Effector memory CD8-positive, alpha-beta T cell (primary cell): ENCODE measurements at regions not wholly inside any gene's neighbourhood (a gene's known extent, or its start where the extent isn't known, plus 50 kb on each side); places are given as distances from the start of the nearest gene placed in this dataset.
"Not testable (repeated sequence)": the region's sequence is repeated elsewhere in the genome, so short reads cannot be mapped to it uniquely, and the experiment has no call there.

Source experiments
- ATAC-seq: fragments of 150-1000 bp; cut with Tn5 transposase; replicated peaks from 2 replicates; pipeline ENCODE4 v1.10.0; 2021; ENCODE audit warnings: mild to moderate bottlenecking, moderate library complexity
- DNase-seq, 3 experiments: peaks; one replicate each; pipeline ENCODE4 v3.0.0; 2021
- H3K27ac Mint-ChIP-seq, 2 donors: one replicate each; pipeline ENCODE4 v1.8.0; 2022; ENCODE audit warnings: mild to moderate bottlenecking in 2 of 2, mixed read lengths in 2 of 2, moderate library complexity in 2 of 2
- H3K27me3 Mint-ChIP-seq, 2 donors: one replicate each; pipeline ENCODE4 v1.8.0; 2022; ENCODE audit warnings: mixed read lengths in 2 of 2
- H3K36me3 Mint-ChIP-seq: one replicate; pipeline ENCODE4 v1.8.0; 2022; ENCODE audit warnings: mild to moderate bottlenecking, moderate library complexity, mixed read lengths; ENCODE audit not compliant: insufficient read depth
- H3K4me1 Mint-ChIP-seq, 2 donors: one replicate each; pipeline ENCODE4 v1.8.0; 2022; ENCODE audit warnings: low read depth in 2 of 2, mixed read lengths in 2 of 2
- H3K4me3 Mint-ChIP-seq, 2 donors: one replicate each; pipeline ENCODE4 v1.8.0; 2022; ENCODE audit warnings: mild to moderate bottlenecking in 2 of 2, mixed read lengths in 2 of 2, moderate library complexity in 2 of 2
- H3K9me3 Mint-ChIP-seq, 2 donors: one replicate each; pipeline ENCODE4 v1.8.0; 2022; ENCODE audit warnings: mixed read lengths in 2 of 2

- DNase-seq (no peak), ATAC-seq (no peak)
- H3K27me3 Mint-ChIP-seq = no peaks in the 10 kb centered on the region
- H3K36me3 Mint-ChIP-seq = no peaks in the 10 kb centered on the region
- H3K9me3 Mint-ChIP-seq = peaks cover 0 to 3% of the 10 kb centered on the region in 2 donors
- H3K4me1 Mint-ChIP-seq = no peaks in the 10 kb centered on the region
- H3K27ac Mint-ChIP-seq = no peak overlapping the region
- H3K4me3 Mint-ChIP-seq = no peak overlapping the region
Observed at GRCh38 chr2:83943265-83943664, 515.8 kb downstream of the SUCLG1 start.

- DNase-seq (no peak), ATAC-seq (no peak)
- peaks cover 0 to 6% of the 10 kb centered on the region in 2 donors for H3K9me3 Mint-ChIP-seq
- no peaks in the 10 kb centered on the region for H3K27me3 Mint-ChIP-seq
- no peak overlapping the region for H3K4me3 Mint-ChIP-seq
- no peaks in the 10 kb centered on the region for H3K4me1 Mint-ChIP-seq
- H3K27ac Mint-ChIP-seq = no peak overlapping the region
- no peaks in the 10 kb centered on the region for H3K36me3 Mint-ChIP-seq
Observed at GRCh38 chr2:83941886-83942285, 517.2 kb downstream of the SUCLG1 start.

GRCh38 chr2:83933749-83934148 lies 525.3 kb downstream of the SUCLG1 start:
- Mint-ChIP-seq H3K4me3 (no peak overlapping the region), H3K27ac (no peak overlapping the region), H3K9me3 (peaks cover 8 to 10% of the 10 kb centered on the region in 2 donors), H3K36me3 (no peaks in the 10 kb centered on the region), H3K27me3 (no peaks in the 10 kb centered on the region), H3K4me1 (no peaks in the 10 kb centered on the region)
- no peak for DNase-seq
- ATAC-seq = no peak

GRCh38 chr2:83923531-83923930 lies 535.5 kb downstream of the SUCLG1 start:
- Mint-ChIP-seq H3K4me1 (no peaks in the 10 kb centered on the region), H3K36me3 (no peaks in the 10 kb centered on the region), H3K9me3 (peaks cover 0 to 1% of the 10 kb centered on the region in 2 donors), H3K27ac (no peak overlapping the region), H3K4me3 (no peak overlapping the region), H3K27me3 (no peaks in the 10 kb centered on the region)
- no peak for DNase-seq
- ATAC-seq = no peak

GRCh38 chr2:83916559-83916958 lies 542.5 kb downstream of the SUCLG1 start:
- ATAC-seq = no peak

GRCh38 chr2:83915381-83915780 lies 543.7 kb downstream of the SUCLG1 start:
- Mint-ChIP-seq H3K27ac (no peak overlapping the region), H3K27me3 (no peaks in the 10 kb centered on the region), H3K4me3 (no peak overlapping the region), H3K4me1 (no peaks in the 10 kb centered on the region), H3K9me3 (peaks cover 3 to 9% of the 10 kb centered on the region in 2 donors), H3K36me3 (no peaks in the 10 kb centered on the region)
- ATAC-seq = no peak
- no peak for DNase-seq

More at GRCh38 chr2:83916559-83916958, 542.5 kb downstream of the SUCLG1 start:
- DNase-seq = no peak
- H3K4me1 Mint-ChIP-seq = no peaks in the 10 kb centered on the region
- H3K27ac Mint-ChIP-seq = no peak overlapping the region
- H3K4me3 Mint-ChIP-seq = no peak overlapping the region
- peaks cover 3 to 9% of the 10 kb centered on the region in 2 donors for H3K9me3 Mint-ChIP-seq
- H3K27me3 Mint-ChIP-seq = no peaks in the 10 kb centered on the region
- H3K36me3 Mint-ChIP-seq = no peaks in the 10 kb centered on the region

GRCh38 chr2:83908750-83909149 lies 550.3 kb downstream of the SUCLG1 start:
- ATAC-seq (no peak), DNase-seq (no peak)
- Mint-ChIP-seq H3K4me1 (no peaks in the 10 kb centered on the region), H3K27ac (no peak overlapping the region), H3K4me3 (no peak overlapping the region), H3K27me3 (no peaks in the 10 kb centered on the region), H3K36me3 (no peaks in the 10 kb centered on the region), H3K9me3 (peaks cover 2 to 9% of the 10 kb centered on the region in 2 donors)

GRCh38 chr2:83901317-83901716 lies 557.8 kb downstream of the SUCLG1 start:
- ATAC-seq (no peak), DNase-seq (no peak)
- H3K27ac Mint-ChIP-seq = no peak overlapping the region
- H3K36me3 Mint-ChIP-seq = no peaks in the 10 kb centered on the region
- H3K4me3 Mint-ChIP-seq = no peak overlapping the region
- H3K9me3 Mint-ChIP-seq = no peaks in the 10 kb centered on the region
- H3K27me3 Mint-ChIP-seq = no peaks in the 10 kb centered on the region
- no peaks in the 10 kb centered on the region for H3K4me1 Mint-ChIP-seq

- Mint-ChIP-seq H3K27ac (no peak overlapping the region), H3K27me3 (no peaks in the 10 kb centered on the region), H3K36me3 (no peaks in the 10 kb centered on the region), H3K9me3 (no peaks in the 10 kb centered on the region), H3K4me1 (no peaks in the 10 kb centered on the region), H3K4me3 (no peak overlapping the region)
- no peak for ATAC-seq
- DNase-seq = no peak
Observed at GRCh38 chr2:83900862-83901261, 558.2 kb downstream of the SUCLG1 start.

GRCh38 chr2:83899271-83899670 lies 559.8 kb downstream of the SUCLG1 start:
- no peak for DNase-seq
- no peaks in the 10 kb centered on the region for H3K4me1 Mint-ChIP-seq
- ATAC-seq = no peak
- H3K36me3 Mint-ChIP-seq = no peaks in the 10 kb centered on the region
- H3K9me3 Mint-ChIP-seq = no peaks in the 10 kb centered on the region
- H3K4me3 Mint-ChIP-seq = no peak overlapping the region
- H3K27ac Mint-ChIP-seq = no peak overlapping the region
- no peaks in the 10 kb centered on the region for H3K27me3 Mint-ChIP-seq

- Mint-ChIP-seq H3K27me3 (no peaks in the 10 kb centered on the region), H3K4me3 (no peak overlapping the region), H3K36me3 (no peaks in the 10 kb centered on the region), H3K27ac (no peak overlapping the region), H3K4me1 (no peaks in the 10 kb centered on the region), H3K9me3 (no peaks in the 10 kb centered on the region)
- ATAC-seq = no peak
- DNase-seq = no peak
Observed at GRCh38 chr2:83894976-83895375, 564.1 kb downstream of the SUCLG1 start.

GRCh38 chr2:83887757-83888156 lies 571.3 kb downstream of the SUCLG1 start:
- Mint-ChIP-seq H3K36me3 (no peaks in the 10 kb centered on the region), H3K27me3 (no peaks in the 10 kb centered on the region), H3K4me1 (no peaks in the 10 kb centered on the region), H3K9me3 (peaks cover 0 to 7% of the 10 kb centered on the region in 2 donors), H3K4me3 (no peak overlapping the region), H3K27ac (no peak overlapping the region)
- ATAC-seq = no peak
- no peak for DNase-seq

GRCh38 chr2:83879127-83879526 lies 580.0 kb downstream of the SUCLG1 start:
- Mint-ChIP-seq H3K36me3 (no peaks in the 10 kb centered on the region), H3K4me1 (peaks cover 0 to 2% of the 10 kb centered on the region in 2 donors), H3K9me3 (peaks cover 29 to 38% of the 10 kb centered on the region in 2 donors), H3K27me3 (no peaks in the 10 kb centered on the region), H3K4me3 (no peak overlapping the region), H3K27ac (no peak overlapping the region)
- DNase-seq (no peak), ATAC-seq (no peak)

- ATAC-seq, H3K36me3 Mint-ChIP-seq, DNase-seq, H3K4me1 Mint-ChIP-seq, H3K4me3 Mint-ChIP-seq, H3K27ac Mint-ChIP-seq, H3K27me3 Mint-ChIP-seq: not testable (repeated sequence)
- H3K9me3 Mint-ChIP-seq = peaks cover 32 to 50% of the 10 kb centered on the region in 2 donors
Observed at GRCh38 chr2:83877261-83877660, 581.8 kb downstream of the SUCLG1 start.
